ENCODE measurements at regions not wholly inside any gene's neighbourhood (a gene's known extent, or its start where the extent isn't known, plus 50 kb on each side); places are given as distances from the start of the nearest gene placed in this dataset.

GRCh38 chr7:142351145-142351544, 93.3 kb upstream of the PRSS58 start:
- TF ChIP-seq POLR2A (IDR thresholded peaks at IDR 0.05) (no peak), CTCF (IDR thresholded peaks at IDR 0.05) (no peak)
